Gastrocnemius medialis (tissue), 4 donors: ENCODE measurements at regions not wholly inside any gene's neighbourhood (a gene's known extent, or its start where the extent isn't known, plus 50 kb on each side); places are given as distances from the start of the nearest gene placed in this dataset.

Experiments
- CTCF ChIP-seq, 5 experiments: fragments of 450-650 bp in 3 of 5; fragments of 200-600 bp in 2 of 5; sonication (generic) in 2 of 5; IDR thresholded peaks in 4 of 5; conservative IDR thresholded peaks in 1 of 5; 1 replicate in 4 of 5; 2 replicates in 1 of 5; pipeline ENCODE4 v1.5.1; 2016 to 2019; ENCODE audit warnings: antibody characterized with exemption in 5 of 5, mild to moderate bottlenecking in 3 of 5, moderate library complexity in 3 of 5
- POLR2A ChIP-seq, 2 donors: fragments of 450-650 bp; IDR thresholded peaks; one replicate each; pipeline ENCODE4 v1.6.1; 2017; ENCODE audit warnings: antibody characterized with exemption in 2 of 2, mild to moderate bottlenecking in 2 of 2, moderate library complexity in 2 of 2

GRCh38 chr1:65044411-65044810, 78.1 kb upstream of the JAK1 start:
- TF ChIP-seq CTCF (IDR thresholded peaks at IDR 0.05 in 4 of 5, conservative IDR thresholded peaks at IDR 0.05 in 1 of 5): no peak
- no peak for TF ChIP-seq POLR2A (IDR thresholded peaks at IDR 0.05)
